SK-N-DZ (cell line): ENCODE measurements at regions not wholly inside any gene's neighbourhood (a gene's known extent, or its start where the extent isn't known, plus 50 kb on each side); places are given as distances from the start of the nearest gene placed in this dataset.

Experiments
- DNase-seq: peaks from one replicate; pipeline ENCODE4 v3.0.0-alpha.2; 2015; ENCODE audit warnings: low spot score

DNA sequence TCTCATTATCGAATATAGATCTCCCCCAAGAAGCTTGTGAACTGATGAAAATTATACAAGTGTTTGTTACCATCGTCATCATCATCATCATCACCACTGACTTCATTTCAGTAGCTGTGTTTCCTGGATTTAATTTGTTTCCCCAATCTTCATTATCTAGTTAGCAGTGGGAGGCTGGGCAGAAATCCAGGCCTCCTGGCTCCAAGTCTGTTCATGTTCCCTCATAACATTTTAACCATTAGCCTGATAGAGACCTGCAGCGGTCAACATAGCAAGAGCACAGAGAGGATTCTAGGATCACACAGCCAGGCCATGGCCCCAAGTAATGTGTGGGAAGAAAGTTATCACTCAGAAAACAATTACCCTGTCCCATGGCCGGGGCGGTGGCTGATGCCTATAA lies 526.2 kb upstream of the CDH11 start:
- DNase-seq = no peak

DNA sequence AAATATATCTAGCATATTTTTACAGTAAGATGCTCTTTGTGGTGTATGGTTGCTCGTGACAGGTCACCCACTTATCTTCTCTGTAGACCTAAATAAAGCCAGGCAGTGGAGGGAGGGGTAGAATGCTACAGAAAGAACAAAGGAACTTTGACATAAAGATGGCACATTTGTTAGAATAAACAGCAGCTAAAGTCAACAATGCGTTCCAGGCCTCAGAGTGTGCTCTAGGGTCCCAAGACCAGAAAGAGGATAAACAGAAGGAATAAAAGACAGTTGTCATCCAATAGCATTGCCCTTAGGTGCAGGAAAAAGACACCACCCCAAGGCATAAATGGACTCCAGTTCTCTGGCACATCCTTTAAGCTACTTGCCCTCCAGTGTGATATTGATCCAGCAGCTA lies 523.0 kb upstream of the CDH11 start:
- DNase-seq = no peak

DNA sequence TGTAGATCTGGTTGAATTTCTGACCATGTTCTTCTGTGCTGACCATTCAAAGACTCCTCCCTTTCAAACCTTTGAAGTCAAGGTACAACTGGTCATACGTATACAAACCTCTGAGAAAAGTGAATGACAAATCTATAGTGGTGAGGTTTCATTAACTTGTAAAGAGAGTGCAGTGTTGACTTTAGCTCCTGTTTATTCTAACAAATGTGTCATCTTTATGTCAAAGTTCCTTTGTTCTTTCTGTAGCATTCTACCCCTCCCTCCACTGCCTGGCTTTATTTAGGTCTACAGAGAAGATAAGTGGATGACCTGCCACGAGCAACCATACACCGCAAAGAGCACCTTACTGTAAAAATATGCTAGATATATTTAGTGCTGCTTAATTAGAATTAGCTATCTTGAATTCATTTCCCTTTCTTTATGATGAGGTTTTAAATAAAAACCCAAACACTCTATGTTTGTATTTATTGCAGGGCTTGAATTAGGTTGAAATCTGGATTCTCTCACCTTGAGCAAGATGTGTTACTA lies 520.0 kb upstream of the CDH11 start:
- DNase-seq = no peak

DNA sequence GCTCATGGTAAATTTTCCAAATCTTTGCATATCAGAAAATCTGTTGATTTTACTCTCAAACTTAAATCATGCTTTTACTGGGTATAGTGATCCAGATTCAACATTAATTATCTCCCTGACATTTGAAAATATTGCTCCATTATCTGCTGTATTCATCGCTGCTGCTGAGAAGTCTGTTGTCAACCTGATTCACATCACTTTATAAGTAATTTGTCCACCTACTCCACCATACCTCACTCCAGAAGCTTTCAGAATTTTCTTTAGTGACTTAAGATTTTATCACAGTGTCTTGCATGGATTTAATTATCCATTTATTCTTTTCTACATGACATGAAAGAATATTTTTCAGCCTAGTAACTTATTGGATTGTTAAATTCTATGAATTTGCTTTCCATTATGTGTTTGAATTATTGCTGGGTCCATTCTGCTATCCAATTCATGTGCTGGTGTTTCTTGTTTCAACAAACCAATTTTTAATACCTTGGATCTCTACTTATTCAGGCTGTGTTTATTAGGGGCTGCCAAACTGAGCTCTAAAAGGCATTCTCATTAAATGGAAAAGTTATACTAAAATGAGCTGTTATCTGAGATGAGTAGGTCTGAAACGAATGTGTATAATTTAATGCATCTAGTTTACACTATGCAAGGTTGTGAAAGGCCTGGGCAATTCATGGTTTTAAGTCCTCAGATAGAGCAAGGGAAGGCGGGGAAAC lies 519.3 kb upstream of the CDH11 start:
- DNase-seq = no peak

DNA sequence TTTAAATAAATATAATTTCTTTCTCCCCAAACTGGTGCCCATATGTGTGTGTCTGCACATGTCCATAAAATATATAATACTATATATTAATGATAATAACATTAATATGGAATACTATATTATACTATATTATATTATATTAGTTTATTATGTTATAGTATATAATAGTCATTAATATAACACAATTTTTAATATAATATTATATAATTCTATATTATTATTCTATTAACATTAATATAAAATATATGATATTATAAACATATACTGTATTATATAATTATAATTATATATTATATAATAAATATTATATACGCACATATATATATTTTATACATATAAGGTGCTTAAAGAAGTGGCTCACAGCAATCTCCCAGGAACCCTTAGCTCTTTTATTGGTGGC lies 513.0 kb upstream of the CDH11 start:
- no peak for DNase-seq

DNA sequence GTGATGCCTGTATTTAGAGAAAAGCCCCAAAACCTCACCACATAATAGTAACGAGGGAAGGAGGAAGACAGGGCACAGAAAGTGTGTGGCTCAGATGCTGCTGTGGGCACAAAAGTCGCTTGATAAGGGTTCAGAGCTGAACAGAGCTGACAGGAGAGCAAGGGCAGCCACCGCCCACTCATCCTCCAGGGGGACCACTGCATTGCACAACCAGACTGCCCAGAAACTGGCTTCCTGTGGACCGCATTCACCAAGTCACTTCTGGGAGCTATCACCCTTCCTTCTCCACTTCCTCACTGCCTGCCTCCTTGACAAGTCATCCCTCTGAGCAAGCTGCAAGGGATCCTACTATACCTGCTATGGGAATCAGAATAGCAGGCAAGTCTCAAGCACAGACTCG lies 512.4 kb upstream of the CDH11 start:
- DNase-seq = peak; percentile 27

DNA sequence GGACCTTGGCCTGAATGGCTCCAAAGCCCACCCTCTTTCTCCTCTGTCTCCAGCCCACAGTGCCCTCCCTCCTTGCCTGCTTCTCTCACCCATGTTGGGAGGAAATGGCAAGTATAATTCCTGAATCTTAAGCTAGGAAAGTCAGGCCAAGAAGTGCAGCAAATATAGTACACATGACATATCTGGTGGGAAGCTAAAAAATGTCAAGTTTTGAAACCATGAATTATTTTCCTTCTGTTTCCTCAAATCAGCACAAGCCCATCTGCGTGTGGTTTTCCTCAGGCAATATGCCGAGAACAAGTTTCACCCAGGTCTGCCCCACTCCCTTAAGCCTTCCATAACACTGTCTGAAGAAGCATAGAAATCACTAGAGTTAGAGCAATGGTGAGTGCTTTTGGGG lies 502.8 kb upstream of the CDH11 start:
- DNase-seq = no peak

DNA sequence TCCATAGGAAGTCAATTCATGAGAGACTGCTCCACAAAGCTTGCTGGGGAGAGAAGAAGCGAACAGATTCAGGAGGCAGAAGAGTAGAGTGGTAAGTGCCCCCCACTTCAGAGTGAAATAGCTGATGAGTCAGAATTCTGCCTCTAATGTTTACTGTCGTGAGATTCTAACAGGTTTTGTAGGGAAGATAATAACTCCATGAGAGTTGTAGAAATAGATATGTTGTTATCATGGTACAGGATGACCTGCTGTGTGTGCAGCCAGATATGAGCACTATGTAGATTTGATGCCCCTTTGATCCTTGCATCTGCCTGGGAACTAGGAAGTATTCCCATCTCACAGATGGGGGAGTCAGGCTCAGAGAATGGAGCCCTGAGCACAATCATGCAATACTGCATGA lies 502.4 kb upstream of the CDH11 start:
- no peak for DNase-seq

DNA sequence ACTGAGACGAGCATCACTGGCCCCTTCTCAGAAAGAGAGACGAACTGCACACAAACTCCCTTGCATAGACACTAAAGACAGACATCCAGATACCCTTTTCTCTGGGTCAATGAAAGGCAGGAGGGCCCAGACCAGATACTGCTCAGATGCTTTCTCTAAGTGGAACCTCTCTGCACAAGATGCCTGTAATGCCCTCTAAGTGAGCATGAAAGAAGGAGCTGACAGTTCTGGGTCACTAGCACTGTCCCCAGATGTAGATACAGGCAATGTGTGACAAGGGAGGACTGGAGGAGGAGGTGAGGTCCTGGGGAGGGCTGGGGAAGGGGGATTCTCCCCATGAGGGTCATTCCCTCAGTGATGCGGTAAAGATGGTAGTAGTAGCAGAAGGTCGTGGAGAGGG lies 501.0 kb upstream of the CDH11 start:
- no peak for DNase-seq

DNA sequence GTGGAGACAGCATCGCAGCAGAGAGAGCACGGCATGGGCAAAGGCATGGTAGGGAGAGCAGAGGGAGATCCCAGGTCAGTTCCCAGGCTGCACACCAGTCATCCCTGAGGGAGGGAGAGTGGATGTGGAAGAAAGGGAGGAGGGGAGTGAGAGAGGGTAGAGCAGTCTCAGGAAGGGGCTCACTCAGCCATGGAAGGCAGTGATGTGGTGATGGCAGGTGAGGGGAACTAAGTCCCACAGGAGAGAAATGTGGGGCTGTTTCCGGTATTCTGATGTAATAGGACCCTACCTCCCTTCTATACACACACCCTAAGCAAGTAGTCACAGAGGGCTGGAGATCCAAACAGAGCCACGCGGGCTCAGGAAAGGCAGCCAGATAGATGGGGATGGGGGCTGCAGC lies 500.3 kb upstream of the CDH11 start:
- no peak for DNase-seq

DNA sequence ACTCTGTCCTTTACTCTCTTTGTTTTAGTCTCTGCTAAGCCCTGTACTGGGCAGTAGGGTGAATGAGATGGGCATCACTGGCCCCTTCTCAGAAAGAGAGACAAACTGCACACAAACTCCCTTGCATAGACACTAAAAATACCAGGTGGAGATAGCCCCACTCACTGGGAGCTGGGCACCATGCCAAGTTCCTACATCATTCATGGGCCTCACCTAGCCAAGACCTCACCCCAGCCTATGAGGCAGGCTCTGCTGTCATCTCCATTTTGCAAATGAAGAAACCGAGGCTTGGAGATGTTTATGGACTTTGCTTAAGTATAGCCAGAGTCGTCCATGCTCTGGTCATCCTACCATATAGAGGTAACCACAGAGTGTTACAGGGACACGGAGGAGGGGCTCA lies 499.8 kb upstream of the CDH11 start:
- DNase-seq = no peak

DNA sequence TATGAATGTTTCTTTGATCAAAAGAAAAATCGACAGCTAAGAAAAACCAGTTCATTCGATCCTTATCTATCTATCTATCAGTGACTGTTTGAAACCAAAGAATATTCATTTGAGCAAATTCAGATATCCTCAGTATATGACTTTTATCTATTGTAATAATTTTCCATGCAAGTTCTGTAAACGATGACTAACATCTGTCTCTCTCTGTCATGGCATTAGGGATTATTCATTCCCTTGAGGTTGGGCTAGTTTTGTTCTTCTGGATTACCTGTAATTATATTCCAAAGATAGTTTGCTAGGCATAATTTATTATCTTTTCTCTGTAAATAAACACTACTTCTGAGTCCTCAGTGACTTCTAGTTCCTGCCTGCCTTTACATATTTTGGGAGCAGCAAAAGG lies 497.7 kb upstream of the CDH11 start:
- no peak for DNase-seq

DNA sequence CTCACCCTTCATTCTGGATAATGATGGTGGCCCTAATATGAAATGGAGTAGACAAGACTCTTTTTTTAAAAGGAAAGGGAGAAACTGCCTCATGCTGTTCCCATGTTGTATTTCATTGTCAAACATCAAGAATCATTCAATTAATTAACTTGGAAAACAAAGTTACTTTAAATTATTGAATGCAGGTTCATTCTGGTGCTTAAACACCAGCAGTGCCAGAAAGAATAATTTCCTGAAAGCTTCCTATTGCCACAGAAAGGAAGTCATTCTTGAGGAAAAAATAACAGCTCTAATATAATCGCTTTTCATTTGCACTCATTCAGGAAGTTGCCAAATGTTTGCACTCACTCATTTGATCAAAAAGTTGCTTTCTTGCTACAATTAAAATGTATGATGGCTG lies 497.1 kb upstream of the CDH11 start:
- DNase-seq = no peak

DNA sequence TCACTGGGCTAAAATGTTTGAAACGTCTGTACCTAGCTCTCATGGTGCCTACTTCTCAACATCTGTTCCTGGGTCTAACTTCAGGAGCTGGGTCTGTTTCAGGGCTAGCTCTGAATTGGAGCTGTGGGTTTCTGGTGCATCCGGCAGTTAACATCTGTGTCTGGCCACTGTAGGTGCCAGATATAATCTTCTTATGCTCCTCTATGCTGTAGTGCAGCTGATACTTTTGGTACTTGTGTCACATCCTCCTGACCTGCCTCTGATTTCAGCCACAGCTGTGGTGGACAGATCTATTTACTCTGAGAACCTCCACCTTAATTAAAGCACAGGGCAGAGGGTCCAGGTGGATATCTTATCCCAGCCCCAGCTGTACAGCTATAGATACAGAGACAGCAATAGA lies 496.5 kb upstream of the CDH11 start:
- peak; percentile 52 for DNase-seq

DNA sequence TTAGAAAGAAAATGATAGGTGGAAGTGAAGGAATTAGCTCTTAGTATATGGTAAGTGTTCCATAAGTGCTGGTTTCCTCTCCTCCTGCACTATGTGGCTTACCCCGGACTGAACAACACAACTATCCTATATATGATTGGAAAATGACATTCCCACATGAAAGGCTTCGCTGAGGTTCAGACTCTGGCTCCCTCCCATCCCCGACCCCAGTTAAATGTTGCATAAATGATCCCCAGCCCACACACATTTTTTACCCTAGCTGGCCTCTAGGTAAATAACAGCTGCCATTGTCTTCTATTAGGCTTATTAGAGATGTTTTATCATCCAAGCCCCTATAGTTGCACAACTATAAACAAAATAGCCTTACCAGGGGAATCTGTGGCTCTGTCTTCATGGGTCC lies 495.6 kb upstream of the CDH11 start:
- no peak for DNase-seq

DNA sequence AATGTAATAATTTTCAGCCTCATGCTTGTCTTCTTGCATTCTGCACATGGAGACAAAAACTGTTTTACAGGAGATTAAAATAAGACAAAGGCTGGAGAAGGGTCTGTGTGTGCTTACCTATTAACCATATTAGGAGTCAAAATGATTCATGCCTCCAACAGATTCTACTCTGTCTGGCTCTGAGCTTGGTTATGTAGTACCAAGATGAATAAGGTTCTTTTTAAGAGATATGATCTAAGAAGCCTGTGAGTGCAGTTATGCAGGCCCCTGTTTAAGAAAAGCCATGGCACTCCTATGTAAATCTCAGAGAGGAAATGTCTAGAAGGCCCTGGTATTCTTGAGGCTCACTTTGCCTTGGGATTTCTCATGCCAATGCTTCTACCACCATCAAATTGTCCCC lies 486.6 kb upstream of the CDH11 start:
- DNase-seq = peak; percentile 31

DNA sequence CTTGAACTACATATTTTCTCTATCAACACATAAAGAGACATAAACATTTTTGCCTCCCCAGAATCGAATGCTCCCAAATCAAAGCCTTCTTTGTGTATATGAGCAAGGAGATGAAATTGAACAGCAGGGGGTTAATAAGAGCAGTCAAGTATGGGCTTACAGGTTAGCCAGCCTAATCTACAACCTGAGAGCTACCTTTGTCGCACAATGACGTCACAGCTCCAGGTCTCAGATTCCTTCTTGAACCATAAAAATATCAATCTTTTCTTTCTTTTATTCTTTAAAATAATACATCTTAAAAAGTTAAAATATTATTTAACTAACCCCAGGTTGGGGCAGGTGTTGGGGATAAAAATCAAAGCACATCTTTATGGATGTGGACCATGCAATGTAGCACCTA lies 482.9 kb upstream of the CDH11 start:
- no peak for DNase-seq

DNA sequence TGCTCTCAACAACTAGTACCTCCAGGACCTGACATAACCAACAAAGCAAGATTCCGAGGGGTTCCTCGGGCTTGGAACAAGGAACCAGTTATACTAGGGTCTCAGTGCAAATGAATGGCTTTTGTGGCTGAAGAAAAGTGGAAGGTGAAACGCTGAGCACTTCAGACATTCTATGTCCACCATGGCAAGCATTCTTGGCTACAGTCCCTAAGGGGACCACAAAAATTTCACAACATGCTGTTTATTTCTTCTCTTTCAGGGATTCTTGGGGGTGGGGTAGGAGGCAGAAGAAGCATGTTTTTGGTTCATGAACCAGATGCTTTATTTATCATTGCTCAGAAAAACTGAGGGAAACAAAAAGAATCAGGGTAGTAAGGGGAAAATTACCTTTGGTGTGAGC lies 479.9 kb upstream of the CDH11 start:
- no peak for DNase-seq

DNA sequence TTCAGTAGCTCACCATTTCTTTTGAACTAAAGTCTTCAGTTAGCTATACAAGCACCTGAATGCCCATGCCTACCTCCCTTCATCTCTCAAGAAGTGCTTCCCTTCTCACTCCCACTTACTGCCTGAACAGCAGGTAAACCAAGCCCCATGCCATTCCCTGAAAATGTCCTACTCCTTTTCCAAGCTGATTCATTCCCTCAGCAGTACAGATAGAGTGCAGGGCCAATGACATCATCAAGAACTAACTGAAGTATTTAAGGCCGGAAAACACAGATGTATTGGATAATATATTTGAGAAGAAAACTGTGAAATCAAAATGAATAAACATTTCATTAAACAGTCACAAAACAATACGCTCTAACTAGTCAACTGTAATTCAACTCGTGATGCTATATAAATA lies 478.8 kb upstream of the CDH11 start:
- no peak for DNase-seq

DNA sequence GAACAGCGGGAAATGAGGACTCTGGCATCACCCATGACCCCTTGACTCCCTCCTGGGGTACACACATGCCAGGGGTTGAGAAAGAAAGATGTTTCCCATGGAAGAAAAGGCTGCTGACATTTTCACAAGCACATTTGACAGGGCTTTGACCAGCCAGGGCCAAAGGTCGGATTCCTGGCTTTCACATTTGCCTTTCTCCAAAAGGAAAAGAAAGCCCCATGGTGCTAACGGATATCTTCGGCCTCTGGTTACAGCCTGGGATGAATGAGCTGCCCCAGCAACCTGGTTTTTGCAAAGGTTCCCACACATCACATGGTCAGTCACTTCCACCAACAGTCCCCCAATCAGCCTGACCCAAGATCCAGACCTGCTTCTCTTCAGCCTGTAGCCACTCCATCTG lies 478.2 kb upstream of the CDH11 start:
- DNase-seq = no peak

DNA sequence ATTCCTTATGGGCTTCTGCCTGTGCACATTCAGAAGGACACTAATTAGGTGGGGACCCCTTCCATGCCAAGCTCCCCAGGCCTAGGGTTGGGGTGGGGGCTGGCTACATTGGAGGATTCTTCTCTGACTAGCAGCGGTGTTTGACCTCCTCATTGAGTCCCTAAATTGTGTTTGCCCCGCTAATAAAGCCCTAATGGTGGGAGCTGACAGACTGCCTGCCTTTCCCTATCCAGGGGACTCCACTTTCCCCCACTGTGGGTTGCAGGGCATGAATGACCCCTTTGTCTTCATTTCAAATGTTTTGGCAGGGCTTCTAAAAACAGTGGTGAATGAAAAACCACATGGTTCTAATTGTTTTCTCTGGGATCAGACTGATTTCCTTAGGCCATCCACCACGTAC lies 476.8 kb upstream of the CDH11 start:
- no peak for DNase-seq

DNA sequence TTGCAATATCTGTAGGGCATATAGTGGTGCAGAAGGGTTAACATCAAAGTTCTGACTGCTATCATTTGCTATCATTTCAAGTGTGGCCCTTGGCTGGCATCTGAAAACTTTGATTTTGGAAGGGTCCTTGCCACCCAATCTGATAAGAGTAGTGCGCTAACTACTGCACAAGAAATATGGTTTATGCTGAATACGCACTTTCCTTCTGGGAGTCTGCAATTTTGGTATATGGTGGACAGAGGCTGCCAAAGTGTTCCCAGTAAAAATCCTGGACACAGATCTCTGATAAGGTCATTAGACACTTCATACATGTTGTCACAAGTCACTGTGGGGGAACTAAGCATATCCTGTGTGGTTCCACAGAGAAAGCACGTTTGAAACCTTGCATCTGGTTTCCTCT lies 461.6 kb upstream of the CDH11 start:
- no peak for DNase-seq

DNA sequence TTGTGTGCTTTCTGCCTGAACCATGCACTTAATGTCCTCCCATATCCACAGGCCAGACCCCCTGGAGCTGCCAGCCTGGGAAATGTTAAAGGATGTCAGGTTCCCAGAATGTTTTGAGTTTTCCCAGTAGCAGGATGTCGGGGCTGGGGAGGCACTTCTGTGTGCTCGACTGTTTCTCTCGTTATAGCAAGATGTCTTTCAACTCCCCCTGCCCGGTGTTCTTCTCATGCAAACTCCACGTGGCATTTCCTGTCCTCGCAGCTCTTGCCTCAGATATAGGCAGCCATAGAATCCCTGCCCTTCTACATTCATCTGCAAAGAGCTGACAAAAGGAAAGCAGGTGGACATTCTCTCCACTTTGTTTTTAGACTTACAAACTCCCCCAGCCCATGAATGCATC lies 457.2 kb upstream of the CDH11 start:
- no peak for DNase-seq

DNA sequence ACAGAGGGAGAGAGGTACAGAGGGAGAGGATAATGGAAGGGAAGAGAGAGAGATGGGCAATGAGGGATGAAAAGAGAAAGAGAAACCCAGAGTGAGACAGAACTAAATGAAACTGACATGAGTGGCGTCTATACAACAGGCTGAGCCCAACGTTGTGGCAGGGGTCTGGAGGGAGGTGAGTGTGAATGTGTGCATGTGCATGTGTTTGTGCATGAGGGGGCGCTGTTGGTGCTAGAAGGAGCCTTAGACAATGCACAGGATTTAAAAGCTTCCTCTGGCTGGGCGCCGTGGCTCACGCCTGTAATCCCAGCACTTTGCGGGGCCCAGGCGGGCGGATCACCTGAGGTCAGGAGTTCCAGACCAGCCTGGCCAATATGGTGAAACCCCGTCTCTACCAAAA lies 454.8 kb upstream of the CDH11 start:
- DNase-seq = no peak
